ENCODE measurements at regions not wholly inside any gene's neighbourhood (a gene's known extent, or its start where the extent isn't known, plus 50 kb on each side); places are given as distances from the start of the nearest gene placed in this dataset.

DNA sequence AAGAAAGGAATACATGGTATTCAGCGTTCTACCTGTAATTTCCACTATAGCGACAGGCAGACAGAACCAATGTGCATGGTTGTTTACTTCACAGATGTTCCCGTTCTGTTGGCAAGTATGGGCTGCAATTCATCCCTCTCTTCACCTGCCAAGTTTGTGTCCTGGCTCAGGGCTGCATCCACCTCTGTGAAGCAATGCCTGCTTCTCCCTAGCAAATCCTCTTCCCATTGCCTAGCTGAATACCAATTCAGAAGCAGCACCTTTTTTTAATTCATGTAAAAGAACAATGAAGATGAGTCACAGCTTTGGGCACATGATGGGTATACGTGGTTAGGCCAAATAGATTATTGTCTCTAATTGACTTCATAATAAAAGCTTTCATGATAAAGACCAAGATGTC lies 54.7 kb upstream of the LRATD1 start:
- no peak for TF ChIP-seq CTCF (IDR thresholded peaks at IDR 0.05 in 4 of 5, conservative IDR thresholded peaks at IDR 0.05 in 1 of 5)
- no peak for TF ChIP-seq POLR2A (IDR thresholded peaks at IDR 0.05)

Data from gastrocnemius medialis (tissue), 4 donors.